GF-D8 (cell line): ENCODE measurements at regions not wholly inside any gene's neighbourhood (a gene's known extent, or its start where the extent isn't known, plus 50 kb on each side); places are given as distances from the start of the nearest gene placed in this dataset.

ENCODE experiments used
- DNase-seq: peaks from one replicate; lab custom pipeline; 2025; lab: John Stamatoyannopoulos, UW

DNA sequence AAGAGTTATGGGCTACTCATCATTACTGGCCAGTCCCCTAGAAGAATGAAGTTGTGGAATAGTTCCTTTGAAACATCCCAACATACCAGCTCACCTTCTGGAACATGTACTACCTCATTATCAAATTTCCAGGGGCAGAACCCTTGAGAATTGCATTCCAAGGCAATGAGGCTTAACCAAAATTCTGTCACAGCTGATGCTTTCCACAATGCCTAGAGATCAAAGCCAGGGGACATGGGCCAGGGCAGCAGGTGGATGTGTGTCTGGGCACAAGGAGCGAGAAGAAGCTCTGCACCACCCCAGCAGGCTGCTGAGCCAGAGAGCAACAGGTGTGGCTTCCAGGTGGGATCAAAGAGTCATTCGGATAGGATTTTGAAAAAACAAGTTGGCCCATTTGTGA lies 362.1 kb downstream of the EFNB2 start:
- no peak for DNase-seq

GRCh38 chr13:106172176-106172905 lies 363.1 kb downstream of the EFNB2 start:
- no peak for DNase-seq

DNA sequence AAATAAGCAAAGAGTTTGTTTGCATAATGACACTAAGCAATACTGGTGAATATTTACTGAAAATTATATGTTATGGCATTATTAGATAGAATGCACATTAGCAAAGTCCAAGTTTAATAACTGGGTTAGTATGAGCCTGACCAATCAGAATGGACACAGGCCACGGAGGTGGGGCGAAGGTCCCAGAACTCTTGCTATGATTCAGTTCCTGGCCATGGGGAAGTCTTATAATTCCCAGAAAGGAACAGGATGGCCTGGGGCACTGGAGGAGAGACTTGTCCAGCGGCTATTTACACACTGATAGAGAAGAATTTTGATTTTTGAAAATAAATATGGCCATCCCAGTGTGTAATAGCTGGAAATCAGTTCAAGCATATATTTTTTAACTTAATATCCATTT lies 372.0 kb downstream of the EFNB2 start:
- DNase-seq = no peak

GRCh38 chr13:106161146-106161545 lies 374.3 kb downstream of the EFNB2 start:
- no peak for DNase-seq

DNA sequence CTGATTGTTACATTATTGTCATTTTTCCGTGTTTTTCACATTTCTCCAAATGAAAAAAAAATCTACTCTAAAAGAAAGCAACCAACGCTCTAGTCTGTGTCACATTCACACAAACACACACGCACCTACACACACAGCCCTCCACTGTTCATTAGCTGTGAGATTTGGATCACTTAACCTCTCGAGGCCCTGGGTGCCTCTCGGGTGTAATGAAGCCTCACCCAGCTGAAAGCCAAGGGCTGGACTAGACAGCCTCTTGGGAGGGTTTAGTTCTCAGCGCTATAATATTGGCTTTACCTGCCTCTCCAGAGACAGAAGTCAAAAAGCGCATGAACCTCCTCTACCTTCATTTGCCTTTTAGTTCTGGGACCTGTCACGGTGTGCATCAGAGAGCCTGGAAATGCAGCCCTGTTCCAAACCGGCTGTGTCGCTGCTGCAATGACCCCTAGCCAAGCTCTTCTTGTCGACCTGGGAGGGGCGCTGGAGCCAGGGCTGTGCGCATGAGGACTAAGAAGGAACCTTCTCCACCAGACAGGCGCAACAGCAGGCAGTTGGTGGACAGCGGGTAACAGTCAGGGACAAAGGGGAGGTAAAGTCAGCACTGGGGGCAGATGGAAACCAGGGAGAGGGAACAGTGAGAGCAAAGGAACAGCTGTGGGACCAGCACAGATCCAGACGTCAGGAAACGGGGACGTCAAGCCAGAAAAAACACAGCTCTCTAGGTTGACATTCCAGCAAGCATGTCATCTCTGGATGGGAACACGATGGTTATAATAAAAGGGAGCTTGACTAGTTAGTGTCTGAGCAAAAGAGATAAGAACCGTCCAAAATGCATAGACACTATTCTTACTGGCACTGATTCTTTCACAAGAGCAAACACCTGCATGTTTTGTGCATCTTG lies 375.9 kb downstream of the EFNB2 start:
- DNase-seq = no peak

DNA sequence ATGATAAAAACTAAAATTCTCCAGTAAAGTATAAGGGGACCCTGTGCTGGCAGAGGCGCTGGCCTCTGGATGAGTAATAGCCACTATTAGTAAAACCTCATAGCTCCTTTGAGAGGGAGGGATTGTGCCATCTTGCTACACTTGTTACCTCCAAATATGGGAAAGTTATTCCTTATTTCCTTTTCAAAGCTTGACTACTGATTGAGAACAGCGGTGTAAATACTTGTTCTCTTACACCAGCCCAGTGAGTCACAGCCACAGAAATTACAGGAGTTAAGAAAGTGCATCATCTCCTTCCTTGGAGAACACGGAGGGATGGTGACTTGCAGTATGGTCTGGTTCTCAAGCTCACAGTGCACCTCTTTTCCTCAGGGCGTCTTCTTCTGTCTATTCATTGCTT lies 379.0 kb downstream of the EFNB2 start:
- no peak for DNase-seq

- DNase-seq = no peak
These were observed 380.1 kb downstream of the EFNB2 start for GRCh38 chr13:106155411-106155810.

- no peak for DNase-seq
These were observed 381.6 kb downstream of the EFNB2 start for GRCh38 chr13:106153876-106154275.

- no peak for DNase-seq
These were observed 382.4 kb downstream of the EFNB2 start for GRCh38 chr13:106153041-106153440.

DNA sequence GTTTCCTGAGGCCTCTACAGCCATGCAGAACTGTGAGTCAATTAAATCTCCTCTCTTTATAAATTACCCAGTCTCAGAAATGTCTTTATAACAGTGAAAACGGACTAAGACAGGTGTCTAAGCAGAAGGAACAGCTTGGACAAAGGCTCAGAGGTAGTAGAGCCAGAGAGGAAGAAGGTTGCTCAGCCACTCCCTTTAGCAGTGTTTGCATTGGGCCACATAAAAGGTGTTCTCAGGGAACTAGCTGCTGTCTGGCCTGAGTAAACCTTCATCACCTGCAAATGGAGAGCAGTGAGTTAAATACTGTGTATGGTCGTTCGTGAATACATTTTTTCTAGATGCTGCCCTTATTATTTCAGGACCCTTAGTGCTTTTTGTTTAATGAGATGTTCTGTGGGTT lies 383.4 kb downstream of the EFNB2 start:
- DNase-seq = no peak

DNA sequence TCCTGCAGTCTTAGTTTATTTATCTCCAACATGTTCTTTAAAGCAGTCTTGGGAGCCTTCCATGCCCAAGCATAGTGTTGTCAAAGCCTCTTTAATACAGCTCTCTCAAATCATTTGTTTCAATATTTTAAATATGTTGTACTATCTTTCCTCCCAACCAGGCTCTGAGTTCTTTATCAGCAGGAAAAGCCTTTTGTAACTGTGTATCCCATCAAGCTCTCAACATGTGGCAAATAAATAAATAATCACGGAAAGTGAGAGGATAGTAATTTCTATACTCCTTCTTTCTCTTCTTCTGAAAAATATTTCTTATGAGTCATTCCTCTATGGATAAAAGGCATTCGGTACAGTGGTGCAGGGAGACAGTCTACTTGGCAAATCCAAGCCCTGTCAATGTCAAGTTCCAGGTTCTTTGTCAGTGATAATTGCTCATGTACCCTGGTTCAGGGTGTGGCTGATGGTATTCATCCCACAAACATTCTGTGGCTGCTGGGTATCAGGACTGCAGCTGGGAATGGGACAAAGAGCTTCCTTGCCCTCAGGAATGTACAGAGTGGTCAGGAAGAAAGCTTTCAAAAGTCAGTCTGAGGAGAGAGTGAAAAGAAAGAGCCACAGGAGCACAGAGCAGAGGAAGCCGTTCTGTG lies 384.3 kb downstream of the EFNB2 start:
- DNase-seq = no peak

DNA sequence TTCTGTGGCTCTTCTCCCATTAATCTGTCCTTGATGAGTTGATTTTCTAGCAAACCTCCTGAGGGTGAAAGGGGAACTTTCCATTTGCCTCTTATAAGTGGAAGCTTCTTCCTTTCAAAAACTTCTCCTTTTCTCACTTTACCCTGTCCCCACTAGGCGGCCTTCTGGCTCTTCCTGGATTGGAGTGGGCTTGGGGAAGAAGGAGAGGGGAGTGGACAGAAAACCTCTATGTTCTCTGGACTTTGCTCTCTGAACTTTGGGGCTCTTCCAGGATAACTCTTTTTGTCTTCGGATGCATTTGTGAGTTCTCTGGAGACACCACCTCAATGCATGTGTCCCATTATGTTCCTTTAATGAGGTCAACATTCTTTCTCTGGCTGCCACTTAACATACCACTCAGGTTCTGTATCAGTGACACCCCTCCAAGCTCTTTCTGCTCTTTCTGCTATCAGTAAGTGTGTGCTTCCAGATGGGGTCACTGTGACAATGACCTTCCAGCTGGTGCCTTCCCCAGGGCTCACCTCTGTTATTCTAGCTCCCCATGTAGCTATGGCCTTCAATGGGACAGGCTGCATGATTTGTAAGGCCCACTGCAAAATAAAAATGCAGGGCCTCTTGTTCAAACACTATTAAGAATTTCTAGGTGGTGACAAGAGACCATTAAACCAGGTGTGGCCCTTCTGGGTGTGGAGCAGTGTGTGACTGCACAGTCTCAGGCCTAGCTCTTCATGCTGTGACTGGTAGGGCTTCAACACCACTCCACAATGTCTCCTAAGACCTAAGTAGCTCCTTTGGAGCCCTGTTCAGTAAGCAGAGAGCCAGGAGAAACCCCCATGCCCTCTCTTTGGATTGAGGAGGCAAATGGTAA lies 389.2 kb downstream of the EFNB2 start:
- no peak for DNase-seq

- no peak for DNase-seq
These were observed 390.4 kb downstream of the EFNB2 start for GRCh38 chr13:106145070-106145469.

DNA sequence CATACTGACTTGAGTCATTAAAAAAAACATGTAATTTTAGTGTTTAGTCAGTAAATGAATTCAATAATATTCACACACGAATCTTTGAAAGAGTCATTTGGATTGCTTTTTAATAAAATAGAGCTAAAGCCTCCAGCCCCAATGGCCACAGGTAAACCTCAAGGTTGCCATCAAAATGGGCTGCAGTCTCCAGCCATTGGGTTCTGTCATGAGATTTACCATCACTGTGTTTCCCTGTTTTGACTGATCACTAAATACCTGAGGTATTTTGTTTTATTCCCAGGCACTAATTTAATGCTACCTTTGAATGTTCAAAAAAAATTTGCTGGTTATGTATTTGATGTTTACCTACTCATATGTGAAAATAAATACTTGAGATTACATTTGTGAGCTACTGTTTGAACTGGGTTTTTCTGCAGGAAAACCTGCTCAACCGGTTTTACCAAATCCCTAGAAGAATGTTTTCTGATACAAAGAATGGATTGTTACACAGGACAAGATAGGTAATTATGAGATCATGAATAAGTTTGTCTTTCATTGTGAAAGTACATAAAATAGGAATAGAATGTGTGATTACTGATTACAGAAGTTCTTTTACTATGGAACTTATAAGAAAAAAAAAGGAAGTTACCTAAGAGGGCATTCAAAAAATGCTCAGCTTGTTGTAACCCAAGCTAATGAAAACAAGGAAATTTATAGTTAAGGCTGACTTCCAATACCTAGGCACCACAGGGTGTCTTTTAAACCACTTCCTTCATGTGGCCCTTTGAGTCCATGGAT lies 391.3 kb downstream of the EFNB2 start:
- no peak for DNase-seq

DNA sequence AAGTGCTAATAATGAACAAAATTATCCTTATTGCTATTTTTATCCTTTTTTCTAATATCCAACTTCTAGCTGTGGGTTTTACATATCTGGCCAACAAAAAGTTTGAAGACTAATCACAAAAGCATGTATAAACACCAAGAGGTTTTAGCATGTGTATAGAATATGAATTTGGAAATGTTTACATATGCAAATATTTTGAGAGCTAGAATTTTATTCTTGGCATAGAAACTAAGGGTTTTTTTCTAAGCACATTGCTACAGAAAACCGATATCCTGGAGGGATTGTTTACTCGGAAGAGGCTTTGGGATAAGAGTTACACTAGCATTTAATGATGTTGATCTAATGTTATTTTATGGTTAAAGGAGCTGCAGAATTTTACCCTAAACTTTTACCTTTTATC lies 392.1 kb downstream of the EFNB2 start:
- DNase-seq = no peak

DNA sequence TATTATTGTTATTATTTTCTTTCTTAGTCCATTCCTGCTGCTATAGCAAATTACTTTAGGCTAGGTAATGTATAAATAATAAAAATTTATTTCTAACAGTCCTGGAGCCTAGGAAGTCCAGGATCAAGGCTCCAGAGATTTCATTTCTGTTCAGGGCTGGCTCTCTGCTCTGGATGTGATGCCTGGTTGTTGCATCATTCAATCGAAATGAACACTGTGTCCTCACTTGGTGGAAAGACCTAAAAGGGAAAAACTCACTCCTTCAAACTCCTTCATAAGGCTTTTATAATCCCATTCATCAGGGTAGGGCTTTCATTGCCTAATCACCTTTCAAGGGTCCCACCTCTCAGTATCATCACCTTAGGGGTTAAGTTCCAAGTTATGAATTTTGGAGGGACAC lies 395.0 kb downstream of the EFNB2 start:
- DNase-seq = no peak

- no peak for DNase-seq
These were observed 395.5 kb downstream of the EFNB2 start for GRCh38 chr13:106139942-106140341.

- DNase-seq = no peak
These were observed 396.1 kb downstream of the EFNB2 start for GRCh38 chr13:106139377-106139776.

DNA sequence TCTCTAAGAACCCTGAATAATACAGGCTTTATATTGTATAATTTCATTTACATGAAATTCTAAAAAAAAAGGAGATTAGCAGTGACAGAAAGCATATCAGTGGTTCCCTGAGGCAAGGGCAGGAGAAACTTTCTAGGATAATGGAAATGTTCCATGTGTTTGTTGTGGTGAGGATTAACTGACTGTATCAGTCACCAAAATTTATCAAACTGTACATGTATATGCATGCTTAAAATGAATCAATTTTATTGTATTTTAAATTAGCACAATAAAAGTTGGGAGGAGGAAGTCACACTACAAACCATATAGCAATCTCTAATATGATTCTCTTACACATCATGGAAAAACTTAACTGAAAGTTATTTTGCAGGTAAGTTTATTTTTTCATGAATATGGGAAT lies 396.8 kb downstream of the EFNB2 start:
- DNase-seq = no peak

DNA sequence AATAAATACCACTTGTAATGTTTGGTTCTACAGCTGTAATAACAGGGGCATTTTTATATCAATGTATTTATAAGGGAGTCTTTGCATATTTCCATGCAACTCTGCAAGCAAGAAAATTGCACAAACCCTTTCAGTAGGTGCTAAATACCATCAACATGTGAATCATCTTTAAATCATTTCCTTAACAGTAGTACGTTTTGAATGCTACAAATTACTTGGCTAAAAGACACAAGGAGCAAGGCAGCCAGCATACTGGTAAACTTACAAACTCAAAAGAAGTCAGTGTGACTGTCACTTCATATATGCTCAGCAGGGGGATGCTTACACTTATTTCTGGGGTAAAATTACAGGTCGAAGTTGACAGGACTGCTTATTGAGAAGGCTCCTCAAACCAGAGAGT lies 402.4 kb downstream of the EFNB2 start:
- DNase-seq = no peak

- no peak for DNase-seq
These were observed 403.2 kb downstream of the EFNB2 start for GRCh38 chr13:106132216-106132615.
